MM.1S (cell line): ENCODE measurements at regions not wholly inside any gene's neighbourhood (a gene's known extent, or its start where the extent isn't known, plus 50 kb on each side); places are given as distances from the start of the nearest gene placed in this dataset.

Experiments used
- CTCF ChIP-seq: fragments of 300-600 bp; sonication (generic); IDR thresholded peaks from 2 replicates; pipeline ENCODE4 v1.5.1; 2016; ENCODE audit warnings: antibody characterized with exemption, low read length, mixed read lengths
- EZH2 ChIP-seq: fragments of 300-600 bp; sonication (generic); optimal IDR thresholded peaks from 2 replicates; pipeline ENCODE3; 2017; ENCODE audit warnings: low read depth, mild to moderate bottlenecking, antibody characterized with exemption, low read length, mixed read lengths
- EZH2phosphoT487 ChIP-seq: fragments of 300-600 bp; sonication (generic); IDR thresholded peaks from 2 replicates; pipeline ENCODE4 v1.6.1; 2018; ENCODE audit warnings: antibody characterized with exemption, low read length

GRCh38 chr16:5477251-5477650 lies 379.7 kb upstream of the EEF2KMT start:
- TF ChIP-seq CTCF = no peak
- no peak for TF ChIP-seq EZH2
- TF ChIP-seq EZH2phosphoT487 = no peak
